GM18505 (cell line): ENCODE measurements at regions not wholly inside any gene's neighbourhood (a gene's known extent, or its start where the extent isn't known, plus 50 kb on each side); places are given as distances from the start of the nearest gene placed in this dataset.

Experiments
- ATAC-seq: cut with Tn5 transposase; IDR thresholded peaks from one replicate; pipeline ENCODE4 v1.9.1; 2021; ENCODE audit not compliant: unreplicated experiment
- POLR2A ChIP-seq: IDR thresholded peaks from 4 replicates; pipeline ENCODE4 v1.6.1; 2011; ENCODE audit warnings: borderline replicate concordance; ENCODE audit not compliant: insufficient read depth, insufficient read length; ENCODE audit errors: extremely low read depth

- no peak for ATAC-seq
- TF ChIP-seq POLR2A, result no peak
These were observed 240.9 kb upstream of the SALL1 start for GRCh38 chr16:51391798-51392511.

GRCh38 chr16:51390877-51391276, 239.8 kb upstream of the SALL1 start:
- ATAC-seq, result no peak
- no peak for TF ChIP-seq POLR2A

- no peak for ATAC-seq
- TF ChIP-seq POLR2A, result no peak
These were observed 238.8 kb upstream of the SALL1 start for GRCh38 chr16:51389881-51390280.

- no peak for TF ChIP-seq POLR2A
- ATAC-seq, result no peak
These were observed 237.5 kb upstream of the SALL1 start for GRCh38 chr16:51388516-51388951.

GRCh38 chr16:51383909-51384308, 232.8 kb upstream of the SALL1 start:
- ATAC-seq, result no peak
- TF ChIP-seq POLR2A, result no peak

GRCh38 chr16:51382940-51383339, 231.9 kb upstream of the SALL1 start:
- no peak for TF ChIP-seq POLR2A
- ATAC-seq, result no peak

- no peak for TF ChIP-seq POLR2A
- no peak for ATAC-seq
These were observed 231.1 kb upstream of the SALL1 start for GRCh38 chr16:51382211-51382610.

- no peak for TF ChIP-seq POLR2A
- no peak for ATAC-seq
These were observed 225.0 kb upstream of the SALL1 start for GRCh38 chr16:51376080-51376479.

GRCh38 chr16:51374790-51375189, 223.7 kb upstream of the SALL1 start:
- no peak for ATAC-seq
- TF ChIP-seq POLR2A, result no peak

- no peak for ATAC-seq
- no peak for TF ChIP-seq POLR2A
These were observed 223.3 kb upstream of the SALL1 start for GRCh38 chr16:51374346-51374745.

- ATAC-seq, result no peak
- no peak for TF ChIP-seq POLR2A
These were observed 214.6 kb upstream of the SALL1 start for GRCh38 chr16:51365715-51366114.

GRCh38 chr16:51359141-51359955, 208.3 kb upstream of the SALL1 start:
- no peak for ATAC-seq
- no peak for TF ChIP-seq POLR2A

GRCh38 chr16:51357839-51358238, 206.8 kb upstream of the SALL1 start:
- ATAC-seq, result no peak
- no peak for TF ChIP-seq POLR2A

- ATAC-seq, result no peak
- TF ChIP-seq POLR2A, result no peak
These were observed 204.8 kb upstream of the SALL1 start for GRCh38 chr16:51355875-51356274.
